Spleen (tissue), 11 donors: ENCODE measurements at regions not wholly inside any gene's neighbourhood (a gene's known extent, or its start where the extent isn't known, plus 50 kb on each side); places are given as distances from the start of the nearest gene placed in this dataset.

Source experiments
- DNase-seq: peaks from one replicate; pipeline ENCODE4 v3.0.0-alpha.2; 2020
- H3K27ac ChIP-seq, 8 donors: fragments of 200-600 bp; sonication (generic) in 7 of 8; 1 replicate in 4 of 8; 2 replicates in 4 of 8; pipeline versions ENCODE4 v1.5.0 to v1.8.0; 2016 to 2021; ENCODE audit warnings: inconsistent platforms in 4 of 8, mild to moderate bottlenecking in 4 of 8, moderate library complexity in 1 of 8
- H3K27me3 ChIP-seq, 7 donors: fragments of 200-600 bp; sonication (generic) in 6 of 7; replicated peaks in 1 of 7; 1 replicate in 4 of 7; 2 replicates in 3 of 7; pipeline versions ENCODE4 v1.5.0 to v1.8.0; 2016 to 2021; ENCODE audit warnings: inconsistent platforms in 3 of 7, mild to moderate bottlenecking in 1 of 7
- H3K36me3 ChIP-seq, 6 donors: fragments of 200-600 bp; sonication (generic) in 5 of 6; 1 replicate in 4 of 6; 2 replicates in 2 of 6; pipeline versions ENCODE4 v1.5.0 to v1.8.0; 2016 to 2021; ENCODE audit warnings: inconsistent platforms in 2 of 6
- H3K4me1 ChIP-seq, 6 donors: fragments of 200-600 bp; sonication (generic) in 5 of 6; 1 replicate in 3 of 6; 2 replicates in 3 of 6; pipeline versions ENCODE4 v1.5.0 to v1.8.0; 2016 to 2021; ENCODE audit warnings: inconsistent platforms in 3 of 6
- H3K4me3 ChIP-seq, 8 donors: fragments of 200-600 bp; sonication (generic) in 7 of 8; 1 replicate in 4 of 8; 2 replicates in 4 of 8; pipeline versions ENCODE4 v1.5.0 to v1.8.0; 2016 to 2021; ENCODE audit warnings: inconsistent platforms in 4 of 8, mild to moderate bottlenecking in 4 of 8, moderate library complexity in 2 of 8
- H3K9me3 ChIP-seq, 8 donors: fragments of 200-600 bp; sonication (generic) in 7 of 8; 1 replicate in 4 of 8; 2 replicates in 4 of 8; pipeline versions ENCODE4 v1.5.0 to v1.8.0; 2016 to 2021; ENCODE audit warnings: inconsistent platforms in 4 of 8
- CTCF ChIP-seq, 11 experiments: fragments of 200-600 bp in 7 of 11; fragments of 450-650 bp in 4 of 11; sonication (generic) in 4 of 11; IDR thresholded peaks in 8 of 11; conservative IDR thresholded peaks in 3 of 11; 1 replicate in 7 of 11; 2 replicates in 4 of 11; pipeline versions ENCODE4 v1.4.0 to v1.8.0; 2016 to 2021; ENCODE audit warnings: antibody characterized with exemption in 11 of 11, inconsistent platforms in 4 of 11, mild to moderate bottlenecking in 1 of 11
- POLR2A ChIP-seq, 3 donors: fragments of 450-650 bp; IDR thresholded peaks; one replicate each; pipeline ENCODE4 v1.5.1; 2017; ENCODE audit warnings: antibody characterized with exemption in 3 of 3, mild to moderate bottlenecking in 1 of 3
- POLR2AphosphoS5 ChIP-seq, 3 donors: sonication (generic); formaldehyde crosslinking; IDR thresholded peaks; one replicate each; pipeline ENCODE4 v1.5.1; 2017; ENCODE audit warnings: antibody characterized with exemption in 3 of 3
- whole genome bisulfite sequencing, 5 donors: extraction: QIAGEN DNeasy Blood & Tissue Kit in 3 of 5; methylation state at CpG; one replicate each; pipeline versions ENCODE4 v1.1.5 to v1.1.7; 2013 to 2018; 5-methylcytosine and 5-hydroxymethylcytosine counted together
- intact Hi-C: fragments of 100-400 bp; cut with DNase I; formaldehyde crosslinking; loops from one replicate; pipeline ENCODE4 v1.15.0; 2023; ENCODE audit warnings: low total_unique reads
- donor health status: healthy with polysubstance abuse.
- donor health status: DM: no; HTN: no; CAD: no; lungs with moderate emphysema.
- donor health status: DM: no; HTN: no; CAD: no.
- donor health status: Bipolar disorder and iron deficiency.
- donor health status: healthy.
- donor health status: DM: no; HTN: no; CAD: no.
- donor health status: DM: yes; HTN: yes; CAD: no.

GRCh38 chr7:42761486-42761885 lies 150.4 kb downstream of the C7orf25 start:
- intact Hi-C loops: no loop called here
- 73 to 88% (median 81%) methylated on average over 1 of the region's 1 CpG for WGBS, 5 donors
- TF ChIP-seq CTCF (IDR thresholded peaks at IDR 0.05 in 8 of 11, conservative IDR thresholded peaks at IDR 0.05 in 3 of 11) (no peak), POLR2A (IDR thresholded peaks at IDR 0.05) (no peak), POLR2AphosphoS5 (IDR thresholded peaks at IDR 0.05) (no peak)

GRCh38 chr7:42758124-42758523 lies 153.7 kb downstream of the C7orf25 start:
- 70 to 97% (median 87%) methylated on average over 1 of the region's 1 CpG for WGBS, 5 donors
- Histone ChIP-seq H3K27me3 (peaks cover 0 to 2% (median 0%) of the 10 kb centered on the region in 7 donors), H3K4me1 (no peaks in the 10 kb centered on the region), H3K9me3 (peaks cover 0 to 8% (median 2%) of the 10 kb centered on the region in 8 donors), H3K36me3 (no peaks in the 10 kb centered on the region), H3K27ac (no peak overlapping the region), H3K4me3 (no peak overlapping the region)
- DNase-seq: no peak
- no peak for TF ChIP-seq POLR2AphosphoS5 (IDR thresholded peaks at IDR 0.05)
- TF ChIP-seq CTCF (IDR thresholded peaks at IDR 0.05 in 8 of 11, conservative IDR thresholded peaks at IDR 0.05 in 3 of 11): no peak
- no peak for TF ChIP-seq POLR2A (IDR thresholded peaks at IDR 0.05)
- intact Hi-C loops: no loop called here

More at GRCh38 chr7:42761486-42761885, 150.4 kb downstream of the C7orf25 start:
- no peak for DNase-seq
- Histone ChIP-seq H3K4me1 (no peaks in the 10 kb centered on the region), H3K9me3 (peaks cover 0 to 8% (median 2%) of the 10 kb centered on the region in 8 donors), H3K27ac (no peak overlapping the region), H3K4me3 (no peak overlapping the region), H3K27me3 (peaks cover 0 to 19% (median 0%) of the 10 kb centered on the region in 7 donors), H3K36me3 (no peaks in the 10 kb centered on the region)

GRCh38 chr7:42756841-42757240 lies 155.0 kb downstream of the C7orf25 start:
- Histone ChIP-seq H3K27me3 (no peaks in the 10 kb centered on the region), H3K4me3 (no peak overlapping the region), H3K36me3 (no peaks in the 10 kb centered on the region), H3K4me1 (no peaks in the 10 kb centered on the region), H3K27ac (no peak overlapping the region), H3K9me3 (peaks cover 0 to 8% (median 2%) of the 10 kb centered on the region in 8 donors)
- WGBS, 5 donors: 74 to 91% (median 81%) methylated on average over 5 of the region's 5 CpGs
- no peak for DNase-seq
- TF ChIP-seq POLR2AphosphoS5 (IDR thresholded peaks at IDR 0.05): no peak
- TF ChIP-seq POLR2A (IDR thresholded peaks at IDR 0.05): no peak
- TF ChIP-seq CTCF (IDR thresholded peaks at IDR 0.05 in 8 of 11, conservative IDR thresholded peaks at IDR 0.05 in 3 of 11): no peak
- intact Hi-C loops: no loop called here

GRCh38 chr7:42753811-42754363 lies 158.0 kb downstream of the C7orf25 start:
- H3K4me3 ChIP-seq: no peak overlapping the region
- no peak for DNase-seq

More at GRCh38 chr7:42753811-42754363, 158.0 kb downstream of the C7orf25 start:
- Histone ChIP-seq H3K27ac (no peak overlapping the region), H3K36me3 (no peaks in the 10 kb centered on the region), H3K4me1 (no peaks in the 10 kb centered on the region), H3K27me3 (no peaks in the 10 kb centered on the region), H3K9me3 (peaks cover 0 to 10% (median 2%) of the 10 kb centered on the region in 8 donors)
- intact Hi-C loops: no loop called here
- 28 to 58% (median 50%) methylated on average over 3 of the region's 3 CpGs for WGBS, 5 donors
- TF ChIP-seq POLR2A (IDR thresholded peaks at IDR 0.05): no peak
- no peak for TF ChIP-seq POLR2AphosphoS5 (IDR thresholded peaks at IDR 0.05)
- no peak for TF ChIP-seq CTCF (IDR thresholded peaks at IDR 0.05 in 8 of 11, conservative IDR thresholded peaks at IDR 0.05 in 3 of 11)
